ENCODE measurements at regions not wholly inside any gene's neighbourhood (a gene's known extent, or its start where the extent isn't known, plus 50 kb on each side); places are given as distances from the start of the nearest gene placed in this dataset.

GRCh38 chr3:10580426-10580825 lies 75.0 kb upstream of the ATP2B2 start:
- H3K9ac ChIP-seq, result no peak overlapping the region
- H3K27ac ChIP-seq, result no peak overlapping the region
- no peak overlapping the region for H2AFZ ChIP-seq (ENCODE audit: low read depth)
- no peaks in the 10 kb centered on the region for H4K20me1 ChIP-seq (ENCODE audit: insufficient read depth)
- TF ChIP-seq, protein P1, sequence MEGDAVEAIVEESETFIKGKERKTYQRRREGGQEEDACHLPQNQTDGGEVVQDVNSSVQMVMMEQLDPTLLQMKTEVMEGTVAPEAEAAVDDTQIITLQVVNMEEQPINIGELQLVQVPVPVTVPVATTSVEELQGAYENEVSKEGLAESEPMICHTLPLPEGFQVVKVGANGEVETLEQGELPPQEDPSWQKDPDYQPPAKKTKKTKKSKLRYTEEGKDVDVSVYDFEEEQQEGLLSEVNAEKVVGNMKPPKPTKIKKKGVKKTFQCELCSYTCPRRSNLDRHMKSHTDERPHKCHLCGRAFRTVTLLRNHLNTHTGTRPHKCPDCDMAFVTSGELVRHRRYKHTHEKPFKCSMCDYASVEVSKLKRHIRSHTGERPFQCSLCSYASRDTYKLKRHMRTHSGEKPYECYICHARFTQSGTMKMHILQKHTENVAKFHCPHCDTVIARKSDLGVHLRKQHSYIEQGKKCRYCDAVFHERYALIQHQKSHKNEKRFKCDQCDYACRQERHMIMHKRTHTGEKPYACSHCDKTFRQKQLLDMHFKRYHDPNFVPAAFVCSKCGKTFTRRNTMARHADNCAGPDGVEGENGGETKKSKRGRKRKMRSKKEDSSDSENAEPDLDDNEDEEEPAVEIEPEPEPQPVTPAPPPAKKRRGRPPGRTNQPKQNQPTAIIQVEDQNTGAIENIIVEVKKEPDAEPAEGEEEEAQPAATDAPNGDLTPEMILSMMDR (conservative IDR thresholded peaks at IDR 0.05; ENCODE audit: low read depth, low read length), result no peak
- no peak overlapping the region for H3K4me3 ChIP-seq (IDR thresholded peaks at IDR 0.05; ENCODE audit: insufficient read depth, low read depth, low read length)
- no peaks in the 10 kb centered on the region for H3K36me3 ChIP-seq (ENCODE audit: insufficient read depth)
- H3K4me2 ChIP-seq, result no peak overlapping the region
- no peaks in the 10 kb centered on the region for H3K4me1 ChIP-seq (ENCODE audit: low read depth, poor library complexity, severe bottlenecking)
- H3K27me3 ChIP-seq (ENCODE audit: insufficient read depth, low read depth), result no peaks in the 10 kb centered on the region; the same call in 1 of the 2 replicates
- no peaks in the 10 kb centered on the region for H3K79me2 ChIP-seq (ENCODE audit: insufficient read depth, low read depth)

- no peaks in the 10 kb centered on the region for H3K79me2 ChIP-seq (ENCODE audit: insufficient read depth, low read depth)
- no peak overlapping the region for H3K27ac ChIP-seq
- H3K9ac ChIP-seq, result no peak overlapping the region
- TF ChIP-seq, protein P1 (conservative IDR thresholded peaks at IDR 0.05; ENCODE audit: low read depth, low read length), result no peak
- no peaks in the 10 kb centered on the region for H3K36me3 ChIP-seq (ENCODE audit: insufficient read depth)
- H3K27me3 ChIP-seq (ENCODE audit: insufficient read depth, low read depth), result no peaks in the 10 kb centered on the region; the same call in 1 of the 2 replicates
- H4K20me1 ChIP-seq (ENCODE audit: insufficient read depth), result no peaks in the 10 kb centered on the region
- no peak overlapping the region for H2AFZ ChIP-seq (ENCODE audit: low read depth)
- no peaks in the 10 kb centered on the region for H3K4me1 ChIP-seq (ENCODE audit: low read depth, poor library complexity, severe bottlenecking)
- no peak overlapping the region for H3K4me2 ChIP-seq
- no peak overlapping the region for H3K4me3 ChIP-seq (IDR thresholded peaks at IDR 0.05; ENCODE audit: insufficient read depth, low read depth, low read length)
Observed at GRCh38 chr3:10581251-10581650, 75.9 kb upstream of the ATP2B2 start.

DNA sequence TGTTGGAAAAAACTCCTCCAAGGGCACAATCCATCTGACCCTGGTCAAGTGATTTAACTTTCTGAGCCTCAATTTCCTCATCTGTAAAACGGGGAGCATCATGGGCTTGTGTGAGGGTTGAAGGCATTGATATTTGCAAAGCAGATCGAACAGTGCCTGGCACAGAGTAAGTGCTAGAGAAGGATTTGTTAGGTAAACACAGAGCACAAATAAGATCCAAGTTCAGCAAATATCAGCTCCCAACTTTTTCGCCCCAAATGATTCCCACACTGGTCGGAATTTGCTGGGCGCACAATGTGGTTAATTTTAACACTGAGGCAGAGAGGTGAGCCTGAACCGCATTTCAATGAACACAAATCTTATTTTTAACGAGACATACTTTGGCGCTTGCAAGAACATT lies 76.3 kb upstream of the ATP2B2 start:
- no peaks in the 10 kb centered on the region for H4K20me1 ChIP-seq (ENCODE audit: insufficient read depth)
- no peak overlapping the region for H2AFZ ChIP-seq (ENCODE audit: low read depth)
- H3K9ac ChIP-seq, result no peak overlapping the region
- H3K27ac ChIP-seq, result no peak overlapping the region
- TF ChIP-seq, protein P1 (conservative IDR thresholded peaks at IDR 0.05; ENCODE audit: low read depth, low read length), result no peak
- no peaks in the 10 kb centered on the region for H3K36me3 ChIP-seq (ENCODE audit: insufficient read depth)
- H3K27me3 ChIP-seq (ENCODE audit: insufficient read depth, low read depth), result no peaks in the 10 kb centered on the region; the same call in 1 of the 2 replicates
- no peak overlapping the region for H3K4me3 ChIP-seq (IDR thresholded peaks at IDR 0.05; ENCODE audit: insufficient read depth, low read depth, low read length)
- no peaks in the 10 kb centered on the region for H3K4me1 ChIP-seq (ENCODE audit: low read depth, poor library complexity, severe bottlenecking)
- no peak overlapping the region for H3K4me2 ChIP-seq
- H3K79me2 ChIP-seq (ENCODE audit: insufficient read depth, low read depth), result no peaks in the 10 kb centered on the region

GRCh38 chr3:10582733-10583132 lies 77.3 kb upstream of the ATP2B2 start:
- Histone ChIP-seq H3K27me3 (ENCODE audit: insufficient read depth, low read depth) (no peaks in the 10 kb centered on the region; the same call in 1 of the 2 replicates), H3K79me2 (ENCODE audit: insufficient read depth, low read depth) (no peaks in the 10 kb centered on the region), H4K20me1 (ENCODE audit: insufficient read depth) (no peaks in the 10 kb centered on the region), H3K9ac (no peak overlapping the region), H3K4me1 (ENCODE audit: low read depth, poor library complexity, severe bottlenecking) (no peaks in the 10 kb centered on the region), H3K36me3 (ENCODE audit: insufficient read depth) (no peaks in the 10 kb centered on the region), H3K4me3 (IDR thresholded peaks at IDR 0.05; ENCODE audit: insufficient read depth, low read depth, low read length) (no peak overlapping the region), H3K4me2 (no peak overlapping the region), H3K27ac (no peak overlapping the region), H2AFZ (ENCODE audit: low read depth) (no peak overlapping the region)
- TF ChIP-seq, protein P1 (conservative IDR thresholded peaks at IDR 0.05; ENCODE audit: low read depth, low read length), result no peak

All from KMS-11 (cell line).